ENCODE measurements at regions not wholly inside any gene's neighbourhood (a gene's known extent, or its start where the extent isn't known, plus 50 kb on each side); places are given as distances from the start of the nearest gene placed in this dataset.

DNA sequence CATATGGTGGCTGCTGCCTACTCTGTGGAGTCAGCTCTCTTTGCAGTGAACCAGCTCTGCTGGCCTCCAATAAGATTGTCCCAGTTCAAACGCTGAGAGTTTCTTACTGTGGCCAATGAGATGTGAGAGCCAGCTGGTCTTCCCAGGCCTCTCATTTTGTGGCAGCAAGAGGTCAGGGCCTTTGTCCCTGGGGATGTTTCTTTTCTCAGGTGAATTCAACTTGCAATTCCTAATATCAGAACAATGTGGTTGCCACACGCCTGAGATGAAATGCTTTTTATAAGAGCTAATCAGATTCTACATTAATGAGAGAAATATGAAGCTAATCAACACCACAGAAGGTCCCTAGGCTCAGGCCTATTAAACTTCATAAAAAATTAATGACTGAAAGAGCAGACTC is 660.1 kb upstream of the CAMK1G start:
- DNase-seq = no peak

GRCh38 chr1:208923946-208924720 is 659.4 kb upstream of the CAMK1G start:
- DNase-seq = no peak

DNA sequence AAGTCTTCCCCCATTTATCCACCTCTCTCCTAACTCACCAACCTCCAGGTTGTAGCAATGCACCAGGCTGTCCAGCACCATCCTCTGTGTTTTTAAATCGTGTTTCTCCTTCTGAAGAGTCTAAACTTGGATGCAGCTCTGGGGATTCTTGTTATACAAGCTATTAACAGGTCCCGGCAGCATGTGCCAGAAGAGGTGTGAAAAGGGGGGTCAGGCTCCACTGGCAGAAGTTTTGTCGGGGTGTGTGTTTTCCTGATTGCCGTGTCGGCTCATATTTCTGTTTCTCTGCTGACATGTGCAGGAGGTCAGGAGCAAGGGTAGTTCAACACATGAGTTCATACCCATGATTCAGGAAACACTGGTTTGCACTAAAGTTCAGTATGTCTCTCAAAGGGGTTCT is 658.6 kb upstream of the CAMK1G start:
- no peak for DNase-seq

GRCh38 chr1:208928349-208929010 is 655.0 kb upstream of the CAMK1G start:
- no peak for DNase-seq

DNA sequence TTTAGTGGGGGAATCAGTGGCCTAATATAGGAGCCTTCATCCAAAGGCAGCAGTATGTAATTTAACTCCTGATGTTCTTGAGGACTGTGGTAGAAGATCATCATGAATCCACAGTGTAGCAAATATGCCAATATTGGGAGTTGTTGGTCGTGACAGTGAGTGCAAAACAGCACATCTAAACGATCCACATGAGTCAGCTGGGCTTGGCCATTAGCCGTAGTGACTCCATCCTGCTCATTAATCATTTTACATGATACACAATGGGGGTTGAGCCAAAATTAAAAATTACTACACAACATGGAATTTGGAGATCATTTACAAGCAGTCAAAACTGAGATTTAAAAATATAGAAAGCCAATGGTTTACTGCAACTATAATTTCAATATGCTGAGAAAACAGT is 653.9 kb upstream of the CAMK1G start:
- DNase-seq = no peak

- no peak for DNase-seq
Measured at GRCh38 chr1:208931936-208932335, 651.6 kb upstream of the CAMK1G start.

- DNase-seq = no peak
Measured at GRCh38 chr1:208933984-208934525, 649.5 kb upstream of the CAMK1G start.

GRCh38 chr1:208934933-208935332 is 648.6 kb upstream of the CAMK1G start:
- no peak for DNase-seq

DNA sequence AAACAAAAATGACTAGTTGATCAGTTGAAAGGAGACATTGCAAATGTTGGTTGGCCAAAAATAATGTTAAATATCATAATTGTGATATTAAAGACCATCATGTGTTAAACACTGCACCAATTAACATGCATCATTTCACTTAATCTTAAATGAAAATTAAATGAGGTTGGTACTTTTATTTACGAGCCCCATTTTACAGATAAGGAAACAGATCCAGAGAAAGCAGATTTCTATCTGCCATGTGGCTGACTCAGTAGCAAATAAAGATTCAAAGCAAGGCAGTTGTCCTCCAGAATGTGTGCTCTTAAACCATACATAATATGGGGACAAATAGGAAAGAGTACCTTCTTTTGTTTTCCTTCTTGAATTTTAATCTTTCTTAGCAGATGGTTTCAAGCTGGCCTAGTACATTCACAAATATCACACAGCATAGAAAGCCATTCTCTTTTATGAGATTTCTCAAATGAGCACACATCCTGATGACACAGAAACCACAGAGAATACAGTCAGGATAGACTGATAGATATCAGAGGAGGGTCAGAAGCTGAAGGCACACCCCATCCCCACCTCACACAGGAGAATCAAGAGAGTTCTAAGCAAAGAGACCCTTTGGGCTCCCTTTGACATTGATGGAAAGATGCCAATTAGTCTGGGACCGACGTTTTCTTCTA is 647.9 kb upstream of the CAMK1G start:
- no peak for DNase-seq

DNA sequence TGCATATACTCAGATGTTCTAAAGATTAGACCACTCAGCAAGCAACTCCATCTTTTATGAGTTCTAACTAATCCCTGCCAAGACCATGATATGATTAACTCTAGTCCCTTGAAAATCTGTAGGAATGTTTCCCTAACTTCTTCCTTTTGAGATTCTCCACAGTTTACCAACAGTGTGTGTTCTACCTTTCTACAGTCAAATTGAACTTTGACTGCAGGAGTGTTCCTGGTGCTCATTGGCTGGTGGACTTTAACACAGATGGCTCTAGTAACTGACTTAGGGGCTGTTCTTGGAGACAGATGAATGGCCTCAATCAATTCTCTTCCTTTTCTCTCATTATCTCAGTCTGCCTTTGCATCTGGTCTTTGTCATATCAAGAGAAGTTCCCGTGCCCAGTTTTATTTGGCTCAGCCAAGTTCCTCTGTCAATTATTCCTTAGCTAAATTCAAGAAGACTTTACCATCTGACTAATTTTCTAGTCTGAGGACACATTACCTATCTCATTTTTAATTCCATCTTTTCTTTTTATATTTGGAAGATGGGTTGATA is 643.9 kb upstream of the CAMK1G start:
- no peak for DNase-seq

DNA sequence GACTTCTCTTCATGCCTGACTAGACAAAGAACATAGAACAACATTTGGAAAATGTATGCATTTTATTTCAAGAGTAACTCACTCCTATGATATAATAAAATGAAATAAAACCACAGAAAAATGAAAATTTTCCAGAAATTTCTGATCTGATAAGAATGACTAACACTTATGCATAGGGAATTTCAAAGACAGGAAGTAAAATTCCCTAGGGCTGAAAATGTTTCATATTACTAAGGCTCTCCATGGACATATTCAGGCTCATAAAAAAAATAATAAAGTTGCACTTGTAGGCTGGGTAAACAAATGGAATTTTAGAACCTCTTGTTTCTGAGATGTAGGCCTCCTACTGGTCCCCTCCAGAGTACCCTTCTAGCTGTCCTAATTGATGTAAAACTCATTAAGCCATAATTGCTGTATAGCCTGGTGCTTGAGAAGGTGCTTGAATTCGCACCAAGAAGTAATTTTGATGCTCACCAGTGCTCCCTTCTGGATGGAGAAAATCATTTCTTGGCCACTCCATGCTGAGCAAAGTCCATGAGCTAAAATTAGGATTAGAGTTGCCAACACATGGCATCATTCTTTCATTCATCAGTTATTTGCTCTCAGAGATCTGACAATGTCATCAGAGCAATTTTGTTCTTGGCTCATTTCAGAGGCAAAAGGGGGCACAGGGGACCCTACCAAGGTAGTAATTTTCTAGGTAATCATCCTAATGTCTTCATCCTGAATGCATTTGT is 641.0 kb upstream of the CAMK1G start:
- DNase-seq = no peak

GRCh38 chr1:208943291-208943690 is 640.2 kb upstream of the CAMK1G start:
- no peak for DNase-seq

DNA sequence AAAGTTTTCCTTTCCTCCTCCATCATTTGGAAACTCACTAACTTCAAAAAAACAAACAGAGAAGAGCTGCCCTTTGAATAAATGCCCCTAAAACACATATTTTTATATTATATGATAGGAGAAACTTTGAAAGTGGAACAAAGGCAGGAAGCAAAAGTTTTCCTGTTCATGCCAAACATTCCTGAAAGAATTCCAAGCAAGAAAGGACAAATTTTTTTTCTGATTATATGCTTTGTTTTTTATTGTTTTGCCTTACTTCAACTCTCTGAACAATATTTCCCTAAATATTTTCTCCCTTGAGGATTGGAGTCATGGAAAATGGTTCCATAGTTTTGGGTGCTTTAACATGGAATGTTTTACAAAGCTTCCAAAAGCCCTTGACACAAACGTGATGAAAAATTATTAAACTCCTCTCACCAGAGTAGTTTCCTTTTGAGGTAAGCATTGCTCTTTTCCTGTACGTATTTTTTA is 638.5 kb upstream of the CAMK1G start:
- DNase-seq = no peak

- DNase-seq = no peak
Measured at GRCh38 chr1:208950206-208950605, 633.3 kb upstream of the CAMK1G start.

GRCh38 chr1:208951026-208951525 is 632.4 kb upstream of the CAMK1G start:
- DNase-seq = no peak

GRCh38 chr1:208951908-208952307 is 631.6 kb upstream of the CAMK1G start:
- DNase-seq = peak; percentile 39

GRCh38 chr1:208962867-208963266 is 620.6 kb upstream of the CAMK1G start:
- DNase-seq = no peak

DNA sequence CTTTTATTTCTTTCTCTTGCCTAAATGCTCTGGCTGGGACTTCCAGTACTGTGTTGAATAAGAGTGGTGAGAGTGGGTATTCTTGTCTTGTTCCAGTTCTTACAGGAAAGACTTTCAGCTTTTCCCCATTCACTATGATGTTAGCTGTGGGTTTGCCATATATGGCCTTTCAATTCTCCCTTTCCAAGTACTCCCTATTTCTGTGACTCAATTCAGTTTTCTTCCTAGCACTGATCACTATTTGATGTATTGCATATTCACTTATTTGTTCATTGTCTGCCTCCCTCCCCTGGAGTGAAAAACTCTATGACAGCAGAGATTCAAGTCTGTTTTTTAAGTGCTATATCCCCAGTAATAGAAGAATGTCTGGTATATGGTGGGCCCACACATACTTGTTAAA is 618.2 kb upstream of the CAMK1G start:
- no peak for DNase-seq

DNA sequence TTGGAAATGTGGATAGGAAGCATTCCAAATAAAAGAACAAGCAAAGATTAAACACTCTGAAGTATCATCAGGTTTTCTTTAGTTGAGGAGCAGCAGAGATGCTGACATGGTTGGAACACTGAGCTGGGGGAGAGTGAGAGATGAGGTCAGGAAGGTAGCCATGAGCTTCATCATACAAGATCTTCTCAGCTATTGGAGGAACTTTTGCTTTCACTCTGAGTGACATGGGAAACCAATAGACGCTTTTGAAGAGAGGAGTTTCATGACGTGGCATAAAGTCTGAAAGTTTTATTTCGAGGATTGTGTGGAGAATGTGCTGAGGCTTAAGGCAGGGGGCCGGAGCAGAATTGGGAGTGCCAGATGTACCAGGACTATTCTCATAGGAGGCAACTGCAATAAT is 616.2 kb upstream of the CAMK1G start:
- no peak for DNase-seq

DNA sequence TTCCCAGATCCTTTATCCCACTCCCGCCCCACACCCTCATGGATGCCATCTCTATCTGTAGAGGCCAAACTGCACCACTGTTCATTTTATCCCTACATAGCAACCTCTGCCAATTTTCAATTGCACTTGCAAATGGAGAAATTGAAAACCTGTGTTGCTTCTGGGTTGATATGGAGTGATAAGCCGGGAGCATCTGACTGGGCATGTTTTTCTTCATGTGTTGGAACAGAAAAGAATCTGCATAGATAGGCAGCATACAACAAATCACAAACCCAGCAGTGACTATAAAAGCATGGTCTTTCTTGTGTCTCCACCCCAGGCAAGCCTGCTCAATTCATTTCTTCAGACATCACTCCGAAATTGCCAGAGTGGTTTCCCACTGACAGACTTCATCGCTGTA is 608.8 kb upstream of the CAMK1G start:
- no peak for DNase-seq

DNA sequence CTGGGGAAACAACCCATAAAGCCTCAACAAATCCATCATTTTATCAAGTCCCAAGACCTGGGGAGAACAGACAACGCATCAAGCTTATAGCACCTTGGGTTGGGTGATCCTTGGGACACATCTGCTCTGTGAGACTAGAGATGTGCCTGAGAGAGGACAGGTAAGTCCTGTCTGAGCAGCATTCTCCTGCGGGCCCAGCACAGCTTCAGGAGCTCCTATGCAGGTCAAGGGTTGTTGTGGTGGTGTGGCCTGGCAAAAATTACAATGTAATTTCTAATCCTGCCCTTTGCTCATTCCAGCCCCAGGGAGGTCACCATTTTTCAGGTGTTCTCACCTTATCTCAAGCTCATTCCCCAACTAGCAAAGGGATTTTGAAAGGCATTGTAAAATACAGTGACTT is 608.1 kb upstream of the CAMK1G start:
- DNase-seq = no peak

DNA sequence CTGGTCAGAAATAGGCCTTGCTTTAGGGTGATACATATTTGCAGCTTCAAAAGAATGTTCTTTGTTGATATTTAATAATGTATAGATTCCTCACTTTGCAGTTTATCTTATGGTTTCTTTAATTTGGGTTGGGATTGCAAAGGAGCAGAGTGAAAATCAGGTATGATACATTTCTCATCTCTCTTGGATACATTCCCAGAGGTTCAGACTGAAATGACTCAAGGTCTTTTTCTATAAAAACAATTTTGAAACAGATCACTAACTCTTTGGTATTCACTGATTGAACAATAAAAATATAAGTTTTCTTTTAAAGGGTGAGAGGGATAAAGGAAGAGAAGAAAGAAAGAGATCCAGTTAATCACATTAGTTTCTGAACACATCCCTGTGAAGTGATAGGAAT is 606.5 kb upstream of the CAMK1G start:
- DNase-seq = no peak
